Brain microvascular endothelial cell (primary cell): ENCODE measurements at regions not wholly inside any gene's neighbourhood (a gene's known extent, or its start where the extent isn't known, plus 50 kb on each side); places are given as distances from the start of the nearest gene placed in this dataset.
"Not testable (repeated sequence)": the region's sequence is repeated elsewhere in the genome, so short reads cannot be mapped to it uniquely, and the experiment has no call there.

Experiments used
- DNase-seq: peaks from one replicate; pipeline ENCODE4 v3.0.0-alpha.2; 2020
- H3K27ac ChIP-seq: fragments of 250-450 bp; sonication (Bioruptor Pico); 2 replicates; pipeline ENCODE4 v1.5.1; 2020; ENCODE audit warnings: mild to moderate bottlenecking, moderate library complexity
- H3K27me3 ChIP-seq: fragments of 250-450 bp; sonication (Bioruptor Pico); replicated peaks from 2 replicates; pipeline ENCODE4 v1.5.1; 2020; ENCODE audit warnings: mild to moderate bottlenecking
- H3K36me3 ChIP-seq: fragments of 250-450 bp; sonication (Bioruptor Pico); replicated peaks from 2 replicates; pipeline ENCODE4 v1.5.1; 2020; ENCODE audit warnings: mild to moderate bottlenecking
- H3K4me3 ChIP-seq: 2 replicates; pipeline ENCODE4 v1.5.1; 2011; ENCODE audit warnings: low read depth, mild to moderate bottlenecking, control low read depth, low read length, moderate library complexity
- in situ Hi-C: cut with HindIII; loops from 2 replicates; pipeline ENCODE4 v1.10.0; 2017; ENCODE audit warnings: low sequenced_read_pairs, low pct_ligation_motif_present
- TF ChIP-seq, protein P1 (sequence below): IDR thresholded peaks from 2 replicates; pipeline ENCODE4 v1.5.1; 2011; ENCODE audit warnings: low read depth, mild to moderate bottlenecking, moderate library complexity, low read length, control low read depth, inconsistent platforms; ENCODE audit errors: missing control alignments

- no peak for DNase-seq
- no peaks in the 10 kb centered on the region for H3K27me3 ChIP-seq
- no peak overlapping the region for H3K27ac ChIP-seq
- no peak overlapping the region for H3K4me3 ChIP-seq
- no peaks in the 10 kb centered on the region for H3K36me3 ChIP-seq
- TF ChIP-seq, protein P1, sequence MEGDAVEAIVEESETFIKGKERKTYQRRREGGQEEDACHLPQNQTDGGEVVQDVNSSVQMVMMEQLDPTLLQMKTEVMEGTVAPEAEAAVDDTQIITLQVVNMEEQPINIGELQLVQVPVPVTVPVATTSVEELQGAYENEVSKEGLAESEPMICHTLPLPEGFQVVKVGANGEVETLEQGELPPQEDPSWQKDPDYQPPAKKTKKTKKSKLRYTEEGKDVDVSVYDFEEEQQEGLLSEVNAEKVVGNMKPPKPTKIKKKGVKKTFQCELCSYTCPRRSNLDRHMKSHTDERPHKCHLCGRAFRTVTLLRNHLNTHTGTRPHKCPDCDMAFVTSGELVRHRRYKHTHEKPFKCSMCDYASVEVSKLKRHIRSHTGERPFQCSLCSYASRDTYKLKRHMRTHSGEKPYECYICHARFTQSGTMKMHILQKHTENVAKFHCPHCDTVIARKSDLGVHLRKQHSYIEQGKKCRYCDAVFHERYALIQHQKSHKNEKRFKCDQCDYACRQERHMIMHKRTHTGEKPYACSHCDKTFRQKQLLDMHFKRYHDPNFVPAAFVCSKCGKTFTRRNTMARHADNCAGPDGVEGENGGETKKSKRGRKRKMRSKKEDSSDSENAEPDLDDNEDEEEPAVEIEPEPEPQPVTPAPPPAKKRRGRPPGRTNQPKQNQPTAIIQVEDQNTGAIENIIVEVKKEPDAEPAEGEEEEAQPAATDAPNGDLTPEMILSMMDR: no peak
- in situ Hi-C loops: no loop called here
Measured at GRCh38 chr9:102941868-102942267, 53.3 kb upstream of the CYLC2 start.

DNA sequence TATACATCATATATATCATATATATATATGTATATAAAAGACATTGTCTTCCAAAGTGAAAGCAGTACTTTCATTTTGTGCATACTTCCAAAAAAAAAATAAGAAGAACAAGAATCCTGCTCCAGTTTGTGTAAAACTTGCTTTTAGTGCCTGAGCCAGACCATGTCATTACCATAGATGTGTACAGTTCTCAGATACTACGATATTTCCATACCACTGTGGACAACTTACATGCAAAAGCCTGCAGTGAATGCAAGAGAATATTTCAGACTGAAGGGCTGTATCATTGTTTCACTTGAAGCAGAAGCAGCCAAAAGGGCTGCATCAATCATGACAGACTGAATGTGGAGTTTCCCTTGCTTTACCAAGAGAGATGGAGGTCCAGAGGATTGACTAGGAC lies 72.6 kb upstream of the CYLC2 start:
- H3K27ac ChIP-seq: no peak overlapping the region
- DNase-seq: no peak
- no peaks in the 10 kb centered on the region for H3K36me3 ChIP-seq
- TF ChIP-seq, protein P1: no peak
- H3K27me3 ChIP-seq: no peaks in the 10 kb centered on the region
- no peak overlapping the region for H3K4me3 ChIP-seq
- in situ Hi-C loops: no loop called here

DNA sequence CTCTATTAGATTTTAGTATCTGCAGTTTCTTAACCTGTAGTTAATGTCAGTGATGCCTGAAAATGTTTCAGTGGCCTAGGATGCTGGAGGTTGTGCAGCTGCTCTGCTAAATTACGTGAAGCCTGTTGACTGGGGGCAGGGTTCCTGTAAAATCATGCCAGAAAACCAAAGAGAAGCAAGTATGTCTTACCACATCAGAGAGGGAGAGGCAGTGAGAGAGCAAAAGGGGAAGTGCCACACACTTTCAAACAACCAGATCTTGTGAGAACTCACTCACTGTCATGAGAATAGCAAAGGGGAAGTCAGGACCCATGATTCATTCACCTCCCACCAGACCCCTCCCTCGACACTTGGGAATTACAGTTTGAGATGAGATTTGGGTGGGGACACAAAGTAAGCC lies 83.9 kb upstream of the CYLC2 start:
- TF ChIP-seq, protein P1: no peak

DNA sequence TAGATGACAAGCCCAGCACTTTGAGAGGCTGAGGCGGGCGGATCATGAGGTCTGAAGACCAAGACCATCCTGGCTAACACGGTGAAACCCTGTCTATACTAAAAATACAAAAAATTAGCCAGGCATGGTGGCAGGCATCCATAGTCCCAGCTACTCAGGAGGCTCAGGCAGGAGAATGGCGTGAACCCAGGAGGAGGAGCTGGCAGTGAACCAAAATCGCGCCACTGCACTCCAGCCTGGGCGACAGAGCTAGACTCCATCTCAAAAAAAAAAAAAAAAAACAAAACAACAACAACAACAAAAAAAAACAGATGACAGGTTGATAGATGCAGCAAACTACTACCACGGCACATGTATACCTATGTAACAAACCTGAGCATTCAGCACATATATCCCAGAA lies 89.3 kb upstream of the CYLC2 start:
- DNase-seq, H3K4me3 ChIP-seq, H3K27me3 ChIP-seq, in situ Hi-C loops, H3K27ac ChIP-seq, H3K36me3 ChIP-seq: not testable (repeated sequence)

More for the DNA sequence above, 83.9 kb upstream of the CYLC2 start:
- Histone ChIP-seq H3K4me3 (no peak overlapping the region), H3K36me3 (no peaks in the 10 kb centered on the region), H3K27ac (no peak overlapping the region), H3K27me3 (no peaks in the 10 kb centered on the region)
- DNase-seq: no peak
- in situ Hi-C loops: no loop called here

GRCh38 chr9:102892025-102892424 lies 103.1 kb upstream of the CYLC2 start:
- no peaks in the 10 kb centered on the region for H3K36me3 ChIP-seq
- in situ Hi-C loops: no loop called here
- no peak overlapping the region for H3K4me3 ChIP-seq
- no peak overlapping the region for H3K27ac ChIP-seq
- DNase-seq: no peak
- TF ChIP-seq, protein P1: no peak
- no peaks in the 10 kb centered on the region for H3K27me3 ChIP-seq

- H3K27me3 ChIP-seq, in situ Hi-C loops, H3K27ac ChIP-seq, H3K36me3 ChIP-seq, DNase-seq, H3K4me3 ChIP-seq: not testable (repeated sequence)
Measured at GRCh38 chr9:102888747-102889146, 106.4 kb upstream of the CYLC2 start.

DNA sequence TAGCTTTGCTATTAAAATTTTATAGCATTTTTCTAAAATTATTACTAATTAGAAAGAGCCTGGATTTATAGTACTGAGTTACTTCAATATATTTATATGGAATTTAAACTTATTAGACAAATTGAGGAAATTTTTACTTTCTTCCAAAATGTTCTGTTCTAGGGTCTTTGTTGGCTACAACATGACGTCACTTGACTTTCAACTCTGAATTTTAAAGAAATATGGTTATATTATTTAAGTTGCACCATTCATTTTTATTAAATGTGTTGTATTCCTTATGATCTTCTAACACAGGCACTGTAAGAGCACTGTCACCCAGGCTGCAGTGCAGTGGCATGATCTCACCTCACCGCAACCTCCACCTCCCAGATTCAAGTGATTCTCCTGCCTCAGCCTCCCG lies 119.4 kb upstream of the CYLC2 start:
- TF ChIP-seq, protein P1: no peak
- in situ Hi-C loops: no loop called here
- DNase-seq: no peak
- Histone ChIP-seq H3K4me3 (no peak overlapping the region), H3K27ac (no peak overlapping the region), H3K27me3 (no peaks in the 10 kb centered on the region), H3K36me3 (no peaks in the 10 kb centered on the region)
